OCI-LY7 (cell line): ENCODE measurements at regions not wholly inside any gene's neighbourhood (a gene's known extent, or its start where the extent isn't known, plus 50 kb on each side); places are given as distances from the start of the nearest gene placed in this dataset.

Experiments used
- CTCF ChIP-seq: fragments of 200-600 bp; sonication (generic); conservative IDR thresholded peaks from 2 replicates; pipeline ENCODE4 v1.5.1; 2014; ENCODE audit warnings: mild to moderate bottlenecking, antibody characterized with exemption, low read length, moderate library complexity, mixed read lengths
- EZH2phosphoT487 ChIP-seq: fragments of 200-600 bp; sonication (generic); IDR thresholded peaks from 2 replicates; pipeline ENCODE4 v1.6.1; 2018; ENCODE audit warnings: low read depth, borderline replicate concordance, mild to moderate bottlenecking, mixed run types, antibody characterized with exemption, low read length, moderate library complexity, mixed read lengths

- TF ChIP-seq CTCF: no peak
- TF ChIP-seq EZH2phosphoT487: no peak
Observed at GRCh38 chr2:181320638-181321037, 136.5 kb upstream of the ITGA4 start.
